ENCODE measurements at regions not wholly inside any gene's neighbourhood (a gene's known extent, or its start where the extent isn't known, plus 50 kb on each side); places are given as distances from the start of the nearest gene placed in this dataset.

- H3K27ac ChIP-seq (ENCODE audit: insufficient read depth, low read depth, low read length): peak overlapping the region; percentile 81
- POLR2A ChIA-PET: no interaction called here
- no peaks in the 10 kb centered on the region for H3K79me2 ChIP-seq (ENCODE audit: control insufficient read depth, insufficient read depth, low read length)
- H2AFZ ChIP-seq (ENCODE audit: low read depth, low read length): no peak overlapping the region
- dilution Hi-C loops (cut with MboI; ENCODE audit: extremely low pct_ligation_motif_present, low sequenced_read_pairs): no loop called here
- TF ChIP-seq EZH2 (IDR thresholded peaks at IDR 0.05; ENCODE audit: borderline replicate concordance, low read depth, low read length, severe bottlenecking) (no peak), POLR2A (IDR thresholded peaks at IDR 0.05; ENCODE audit: low read depth, low read length) (peak; percentile 29), JUN (IDR thresholded peaks at IDR 0.05; ENCODE audit: borderline replicate concordance, insufficient read depth, insufficient read length, low read depth) (peak; percentile 72), MYC (IDR thresholded peaks at IDR 0.05; ENCODE audit: low read depth, low read length) (no peak), POLR2AphosphoS5 (IDR thresholded peaks at IDR 0.05; ENCODE audit: insufficient read depth, low read depth, low read length) (peak; percentile 59), FOS (IDR thresholded peaks at IDR 0.05; ENCODE audit: borderline replicate concordance, insufficient read depth, low read length) (peak; percentile 69), CTCF (IDR thresholded peaks at IDR 0.05; ENCODE audit: extremely low read depth in 1 of 2, insufficient read depth in 1 of 2, low read depth in 1 of 2, low read length in 2 of 2) (no peak), GATA2 (IDR thresholded peaks at IDR 0.05; ENCODE audit: insufficient read depth, insufficient read length, low read depth, low read length) (peak; percentile 86)
- TF ChIP-seq, protein P1, sequence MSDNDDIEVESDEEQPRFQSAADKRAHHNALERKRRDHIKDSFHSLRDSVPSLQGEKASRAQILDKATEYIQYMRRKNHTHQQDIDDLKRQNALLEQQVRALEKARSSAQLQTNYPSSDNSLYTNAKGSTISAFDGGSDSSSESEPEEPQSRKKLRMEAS (IDR thresholded peaks at IDR 0.05; ENCODE audit: insufficient read depth, insufficient read length): no peak
- H3K9me1 ChIP-seq (replicated peaks; ENCODE audit: control insufficient read depth, extremely low read depth, insufficient read depth, low read length): no peaks in the 10 kb centered on the region
- peaks cover 22% of the 10 kb centered on the region for H3K4me1 ChIP-seq (ENCODE audit: control insufficient read depth, extremely low read depth, insufficient read depth, low read length)
- H4K20me1 ChIP-seq (replicated peaks; ENCODE audit: control insufficient read depth, extremely low read depth, insufficient read depth, low read length): no peaks in the 10 kb centered on the region
- H3K9ac ChIP-seq (replicated peaks; ENCODE audit: extremely low read depth, insufficient read depth, low read length): peak overlapping the region; percentile 41
- peak; percentile 97 for DNase-seq (ENCODE audit: low read depth, low spot score)
- BruUV-seq (replicated peaks): TSS peak; percentile 83
- intact Hi-C loops (cut with micrococcal nuclease): loop anchor here (1.0 to 2.0 kb wide), 4 partner anchors 8 to 564 kb away; no protein-coding TSS in a partner anchor
- H3K27me3 ChIP-seq (ENCODE audit: control insufficient read depth in 2 of 2, insufficient read depth in 2 of 2, low read length in 2 of 2): no peaks in the 10 kb centered on the region
- FAIRE-seq: peak; percentile 97
- no peak overlapping the region for H3K4me3 ChIP-seq (replicated peaks in 1 of 3; ENCODE audit: insufficient read depth in 1 of 3, low read depth in 1 of 3, low read length in 3 of 3)
- CTCF ChIA-PET: interaction anchor here (0.9 to 2.2 kb wide), 8 partner anchors 9 to 420 kb away, joined by 3 to 17 read pairs (median 7); no protein-coding TSS in a partner anchor
- H3K36me3 ChIP-seq (ENCODE audit: control insufficient read depth in 2 of 2, extremely low read depth in 1 of 2, insufficient read depth in 2 of 2, low read length in 2 of 2): no peaks in the 10 kb centered on the region
- peak overlapping the region; percentile 26 for H3K4me2 ChIP-seq (ENCODE audit: insufficient read depth, low read length)
- no peaks in the 10 kb centered on the region for H3K9me3 ChIP-seq (replicated peaks; ENCODE audit: control insufficient read depth, insufficient read depth, low read length)
Measured at GRCh38 chr4:17336524-17336961, 175.3 kb downstream of the QDPR start.
